Lower lobe of right lung (tissue), 2 donors: ENCODE measurements at regions not wholly inside any gene's neighbourhood (a gene's known extent, or its start where the extent isn't known, plus 50 kb on each side); places are given as distances from the start of the nearest gene placed in this dataset.

Experiments used
- ATAC-seq, 2 donors: fragments of 200-7000 bp; cut with Tn5 transposase; one replicate each; pipeline ENCODE4 v1.9.1; 2020 to 2022; ENCODE audit warnings: mild to moderate bottlenecking in 2 of 2, moderate library complexity in 2 of 2
- DNase-seq: peaks from one replicate; pipeline ENCODE4 v3.0.0-alpha.2; 2020
- H3K27ac ChIP-seq: fragments of 200-600 bp; one replicate; pipeline ENCODE4 v1.8.0; 2022
- H3K27me3 ChIP-seq: fragments of 200-600 bp; one replicate; pipeline ENCODE4 v1.8.0; 2022; ENCODE audit warnings: low read depth
- H3K36me3 ChIP-seq: fragments of 200-600 bp; one replicate; pipeline ENCODE4 v1.8.0; 2022; ENCODE audit warnings: mild to moderate bottlenecking
- H3K4me1 ChIP-seq: fragments of 200-600 bp; one replicate; pipeline ENCODE4 v1.8.0; 2022
- H3K4me3 ChIP-seq: fragments of 200-600 bp; one replicate; pipeline ENCODE4 v1.8.0; 2022; ENCODE audit warnings: mild to moderate bottlenecking
- H3K9me3 ChIP-seq: fragments of 200-600 bp; one replicate; pipeline ENCODE4 v1.8.0; 2022
- CTCF ChIP-seq: fragments of 200-600 bp; IDR thresholded peaks from one replicate; pipeline ENCODE4 v1.8.0; 2022; ENCODE audit warnings: antibody characterized with exemption, mild to moderate bottlenecking
- intact Hi-C: fragments of 100-400 bp; cut with DNase I; formaldehyde crosslinking; loops from one replicate; pipeline ENCODE4 v1.11.0; 2022
- donor health status: DM: no; HTN: yes; CAD: no; lungs with severe emphysema.

GRCh38 chrX:124641737-124642491 lies 295.6 kb downstream of the SH2D1A start:
- ATAC-seq (no peak), DNase-seq (no peak)
- H3K36me3 ChIP-seq, result no peaks in the 10 kb centered on the region
- no peaks in the 10 kb centered on the region for H3K9me3 ChIP-seq
- no peak overlapping the region for H3K4me3 ChIP-seq
- H3K4me1 ChIP-seq, result no peaks in the 10 kb centered on the region
- intact Hi-C loops, result no loop called here
- no peaks in the 10 kb centered on the region for H3K27me3 ChIP-seq
- no peak for TF ChIP-seq CTCF
- no peak overlapping the region for H3K27ac ChIP-seq

GRCh38 chrX:124646403-124646802 lies 300.0 kb downstream of the SH2D1A start:
- intact Hi-C loops, result no loop called here
- Histone ChIP-seq H3K4me3 (no peak overlapping the region), H3K9me3 (no peaks in the 10 kb centered on the region), H3K36me3 (no peaks in the 10 kb centered on the region), H3K27me3 (no peaks in the 10 kb centered on the region), H3K27ac (no peak overlapping the region), H3K4me1 (no peaks in the 10 kb centered on the region)
- DNase-seq (no peak), ATAC-seq (no peak)
- TF ChIP-seq CTCF, result no peak

- no peak for TF ChIP-seq CTCF
- no peak for ATAC-seq
- Histone ChIP-seq H3K36me3 (no peaks in the 10 kb centered on the region), H3K27me3 (no peaks in the 10 kb centered on the region), H3K4me1 (no peaks in the 10 kb centered on the region), H3K9me3 (no peaks in the 10 kb centered on the region), H3K27ac (no peak overlapping the region), H3K4me3 (no peak overlapping the region)
- no peak for DNase-seq
- intact Hi-C loops, result no loop called here
Measured at GRCh38 chrX:124651031-124651430, 304.7 kb downstream of the SH2D1A start.

GRCh38 chrX:124665621-124666400 lies 319.4 kb downstream of the SH2D1A start:
- no peaks in the 10 kb centered on the region for H3K9me3 ChIP-seq
- DNase-seq (no peak), ATAC-seq (no peak)
- no peaks in the 10 kb centered on the region for H3K36me3 ChIP-seq
- TF ChIP-seq CTCF, result no peak
- H3K4me3 ChIP-seq, result no peak overlapping the region
- intact Hi-C loops, result no loop called here
- no peaks in the 10 kb centered on the region for H3K4me1 ChIP-seq
- H3K27me3 ChIP-seq, result no peaks in the 10 kb centered on the region
- H3K27ac ChIP-seq, result no peak overlapping the region

GRCh38 chrX:124679199-124679598 lies 332.8 kb downstream of the SH2D1A start:
- intact Hi-C loops, result no loop called here
- Histone ChIP-seq H3K27ac (no peak overlapping the region), H3K27me3 (no peaks in the 10 kb centered on the region), H3K4me3 (no peak overlapping the region), H3K4me1 (no peaks in the 10 kb centered on the region), H3K9me3 (no peaks in the 10 kb centered on the region), H3K36me3 (no peaks in the 10 kb centered on the region)
- no peak for TF ChIP-seq CTCF
- no peak for ATAC-seq
- DNase-seq, result no peak
